NOMO-1 (cell line): ENCODE measurements at regions not wholly inside any gene's neighbourhood (a gene's known extent, or its start where the extent isn't known, plus 50 kb on each side); places are given as distances from the start of the nearest gene placed in this dataset.

ENCODE experiments used
- DNase-seq, 2 experiments: peaks; one replicate each; lab custom pipeline; 2025; ENCODE audit not compliant: unreplicated experiment in 2 of 2; lab: John Stamatoyannopoulos, UW

GRCh38 chr3:78139166-78139565 is 1099.3 kb downstream of the ROBO2 start:
- DNase-seq: no peak

- no peak for DNase-seq
Observed at GRCh38 chr3:78140274-78140673, 1100.4 kb downstream of the ROBO2 start.

GRCh38 chr3:78140866-78141265 is 1101.0 kb downstream of the ROBO2 start:
- DNase-seq: no peak

- DNase-seq: no peak
Observed at GRCh38 chr3:78141269-78141668, 1101.4 kb downstream of the ROBO2 start.

DNA sequence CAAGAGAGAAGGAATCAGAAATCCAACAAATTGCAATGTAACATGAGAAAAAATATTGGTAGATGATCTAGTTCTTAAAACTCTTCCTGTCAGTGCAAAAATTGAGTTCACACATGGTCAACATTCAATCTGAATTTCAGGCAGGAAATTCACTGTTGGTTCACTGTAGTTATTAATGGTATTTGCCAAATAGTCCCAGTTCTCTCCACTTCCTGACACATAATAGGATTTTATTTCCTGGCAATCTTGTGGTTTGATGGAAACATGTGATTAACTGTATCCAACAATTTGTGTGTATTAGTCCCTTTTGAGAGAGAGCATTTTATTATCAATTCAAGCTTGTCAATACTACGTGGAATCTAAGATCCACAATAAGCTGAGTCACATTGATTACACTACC is 1103.1 kb downstream of the ROBO2 start:
- DNase-seq: no peak

DNA sequence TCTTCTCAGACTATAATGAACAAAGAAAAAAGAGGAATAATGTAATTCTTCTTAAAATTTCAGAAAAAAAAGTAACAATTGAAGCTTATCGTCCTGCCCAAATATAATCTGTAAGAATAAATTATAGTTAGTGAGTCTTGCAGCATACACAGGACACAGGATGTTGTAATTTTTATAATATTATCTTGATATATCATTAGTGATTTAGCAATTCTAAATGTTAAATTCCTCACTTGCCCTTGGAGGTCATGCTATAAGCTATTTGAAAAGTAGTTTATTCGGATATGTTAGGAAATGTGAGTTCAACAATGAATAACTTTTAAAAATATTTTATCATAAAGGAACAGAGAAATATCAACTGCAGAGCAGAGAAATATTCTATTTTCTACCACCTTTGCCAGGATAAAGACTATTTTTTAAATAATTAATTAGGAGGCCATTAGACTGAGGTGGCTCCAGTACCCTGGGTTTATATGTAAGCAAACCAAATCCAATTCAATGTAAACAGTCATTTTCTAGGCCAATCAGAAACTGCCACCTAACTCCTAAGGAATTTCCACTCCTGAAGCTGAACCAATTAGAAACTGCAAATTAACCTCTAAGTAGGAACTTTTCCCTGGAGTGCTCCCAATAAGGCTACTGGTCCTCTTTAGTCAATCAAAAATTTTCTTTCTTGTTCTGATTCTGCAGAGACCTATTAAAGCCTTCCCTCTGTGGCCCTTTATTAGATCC is 1109.3 kb downstream of the ROBO2 start:
- no peak for DNase-seq

DNA sequence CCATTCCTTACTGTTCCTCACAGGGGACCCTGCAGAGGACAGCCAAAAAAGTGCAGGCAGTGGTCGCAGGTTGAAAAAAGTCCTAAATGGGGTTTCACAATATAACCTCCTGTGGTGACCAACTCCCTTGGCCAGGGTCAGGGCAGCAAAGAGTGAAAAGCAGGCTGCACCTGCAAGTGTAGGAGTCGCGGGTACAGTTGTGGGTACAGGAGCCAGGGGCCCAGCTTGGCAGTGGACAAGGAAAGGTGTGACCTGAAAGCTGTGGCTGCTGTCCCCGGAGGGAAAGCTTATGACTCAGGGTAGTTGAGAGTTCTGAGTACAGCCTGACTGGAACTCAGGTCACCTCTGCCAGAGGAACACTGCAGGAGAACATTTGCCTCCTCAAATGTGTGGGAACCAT is 1114.1 kb downstream of the ROBO2 start:
- no peak for DNase-seq

DNA sequence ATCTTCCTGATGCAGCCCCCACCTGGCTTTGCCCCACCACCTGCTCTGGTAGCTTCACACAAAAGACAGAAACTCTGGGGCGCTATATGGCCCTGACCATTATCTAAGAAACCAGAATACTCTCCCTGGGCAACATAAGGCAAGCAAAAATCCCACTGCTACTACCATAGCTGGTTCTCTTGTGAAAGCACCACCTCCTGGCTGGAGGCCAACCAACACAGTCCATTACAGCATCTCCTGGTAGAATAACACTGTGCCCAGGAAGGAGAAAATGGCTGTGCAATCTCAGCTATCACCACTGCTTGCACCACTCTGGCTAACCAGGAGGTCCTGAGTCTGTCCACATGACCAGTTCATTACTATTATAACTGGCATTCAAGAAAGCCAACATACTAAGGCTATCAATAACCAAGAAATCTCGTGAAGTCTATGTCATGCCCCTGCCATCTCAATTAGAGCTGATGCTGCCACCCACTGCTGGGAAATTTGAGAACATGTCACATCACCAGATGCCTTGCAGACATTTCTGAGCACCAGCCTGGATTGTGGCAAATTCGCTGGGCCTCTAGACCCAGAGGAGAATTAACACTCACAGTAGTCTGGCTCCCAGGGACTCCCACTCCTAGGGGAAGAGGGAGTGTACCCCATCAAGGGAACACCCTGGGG is 1114.8 kb downstream of the ROBO2 start:
- DNase-seq: no peak

- no peak for DNase-seq
Observed at GRCh38 chr3:78161736-78162135, 1121.8 kb downstream of the ROBO2 start.

- DNase-seq: no peak
Observed at GRCh38 chr3:78163379-78163778, 1123.5 kb downstream of the ROBO2 start.

GRCh38 chr3:78165876-78166275 is 1126.0 kb downstream of the ROBO2 start:
- no peak for DNase-seq

DNA sequence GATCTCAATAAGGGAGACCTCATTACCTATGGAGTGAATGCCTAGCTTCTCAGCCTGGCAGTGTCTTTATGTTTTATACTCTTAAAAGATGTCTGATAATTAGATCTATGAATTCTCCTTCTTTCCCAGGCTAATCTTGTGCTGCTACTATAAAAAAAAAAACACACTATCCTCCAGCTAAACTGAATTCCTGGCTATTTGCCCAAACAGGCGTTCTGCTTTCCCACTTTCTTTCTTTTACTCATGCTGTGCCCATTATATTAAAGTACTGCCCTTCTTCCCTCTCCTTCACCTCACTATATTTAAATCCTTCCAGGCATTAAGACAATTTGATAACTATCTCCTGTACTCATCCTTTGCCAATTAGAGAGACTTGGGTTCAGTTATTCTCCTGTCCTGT is 1134.9 kb downstream of the ROBO2 start:
- DNase-seq: no peak

- no peak for DNase-seq
Observed at GRCh38 chr3:78176869-78177268, 1137.0 kb downstream of the ROBO2 start.

DNA sequence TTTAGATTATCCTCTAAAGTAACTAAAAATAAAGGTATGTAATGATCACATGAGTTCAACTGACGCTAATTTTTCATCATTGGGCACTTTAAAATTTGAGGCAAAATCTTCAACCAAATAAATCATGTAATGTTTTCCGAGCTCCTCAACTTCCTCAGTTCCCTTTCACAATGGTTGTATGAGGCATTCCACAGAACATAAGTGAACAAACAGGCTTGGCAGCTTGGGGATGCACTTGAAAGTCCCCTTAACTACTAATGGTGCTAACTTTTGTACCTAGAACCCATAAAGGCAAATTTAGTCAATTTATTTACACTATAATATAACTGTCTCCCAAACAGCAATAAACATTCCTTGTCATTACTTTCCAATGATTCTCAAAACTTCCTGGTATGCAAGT is 1137.9 kb downstream of the ROBO2 start:
- DNase-seq: no peak

DNA sequence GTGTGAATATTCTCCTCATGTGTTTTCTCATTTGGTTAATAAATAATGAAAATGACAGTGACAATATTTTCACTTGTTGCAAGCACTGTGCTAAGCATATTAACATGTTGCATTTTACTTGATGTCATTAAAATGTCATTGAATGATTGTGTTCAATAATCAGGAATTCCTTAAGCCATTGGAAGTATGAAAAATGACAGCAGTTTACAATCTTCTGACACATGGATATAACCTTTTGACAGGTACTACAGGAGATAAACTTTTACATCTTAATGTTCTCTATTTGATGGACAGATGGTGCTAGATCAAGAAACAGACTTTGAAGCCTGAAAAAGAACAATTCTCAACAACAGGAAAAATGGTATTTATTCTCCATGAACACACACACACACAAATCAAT is 1138.3 kb downstream of the ROBO2 start:
- no peak for DNase-seq

DNA sequence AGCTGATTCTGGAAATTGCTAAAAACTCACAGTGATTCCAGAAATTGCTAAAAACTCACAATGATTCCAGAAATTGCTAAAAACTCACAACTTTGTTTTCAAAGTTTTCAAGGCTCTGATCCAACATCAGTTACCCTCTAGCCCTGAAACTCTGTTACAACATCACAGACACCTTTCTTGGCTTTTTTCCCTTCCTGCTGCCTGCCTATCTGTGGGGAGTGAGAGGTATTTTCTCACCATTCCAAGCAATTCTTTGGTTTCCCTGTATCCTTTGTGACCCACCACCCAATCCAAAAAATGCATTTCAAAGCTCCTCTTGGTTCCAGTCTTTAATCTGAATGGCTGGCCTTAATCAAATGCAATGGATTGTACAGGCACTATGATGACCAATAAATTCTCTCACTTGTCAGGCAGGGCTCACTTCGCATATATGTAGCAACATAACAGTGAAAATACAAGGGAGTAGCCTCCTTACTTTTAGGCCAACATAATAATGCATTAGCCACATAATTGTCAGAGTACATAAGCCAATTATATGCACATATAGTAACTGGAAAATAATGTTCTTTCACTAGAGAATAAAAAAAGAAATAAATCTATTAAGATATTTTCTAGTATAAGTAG is 1139.0 kb downstream of the ROBO2 start:
- DNase-seq: no peak

DNA sequence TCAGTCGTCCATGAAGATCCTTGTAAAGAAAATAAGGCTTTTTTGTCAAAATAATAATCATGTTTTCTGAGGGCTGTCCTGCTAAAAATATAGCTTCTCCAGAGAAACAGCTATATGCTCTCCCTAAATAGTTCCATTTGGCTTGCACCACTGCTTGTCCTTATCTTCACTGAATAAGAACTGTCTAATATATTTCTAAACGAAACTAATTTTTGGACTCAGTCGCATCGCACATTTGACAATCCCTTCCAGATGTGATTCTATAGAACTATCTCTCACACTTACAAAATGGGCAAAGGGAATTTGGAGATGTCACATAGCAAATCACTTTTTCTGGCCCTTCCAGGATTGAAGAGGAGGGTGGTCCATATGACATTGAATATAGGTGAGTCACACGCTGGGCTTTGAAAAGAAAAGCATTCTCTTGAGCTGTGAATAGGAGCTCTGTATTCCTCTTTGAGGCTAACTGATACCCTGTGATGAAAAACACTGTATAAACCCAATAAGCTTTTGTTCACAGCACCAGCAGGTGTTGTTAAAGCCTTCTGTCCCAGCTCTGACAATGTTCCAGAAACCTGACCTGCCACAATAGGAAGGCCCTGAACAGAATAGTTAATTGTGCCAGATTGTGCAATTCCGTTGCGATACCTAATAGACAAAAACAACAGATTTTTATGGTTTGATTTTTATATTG is 1144.2 kb downstream of the ROBO2 start:
- DNase-seq: no peak

GRCh38 chr3:78186404-78186803 is 1146.5 kb downstream of the ROBO2 start:
- DNase-seq: no peak

DNA sequence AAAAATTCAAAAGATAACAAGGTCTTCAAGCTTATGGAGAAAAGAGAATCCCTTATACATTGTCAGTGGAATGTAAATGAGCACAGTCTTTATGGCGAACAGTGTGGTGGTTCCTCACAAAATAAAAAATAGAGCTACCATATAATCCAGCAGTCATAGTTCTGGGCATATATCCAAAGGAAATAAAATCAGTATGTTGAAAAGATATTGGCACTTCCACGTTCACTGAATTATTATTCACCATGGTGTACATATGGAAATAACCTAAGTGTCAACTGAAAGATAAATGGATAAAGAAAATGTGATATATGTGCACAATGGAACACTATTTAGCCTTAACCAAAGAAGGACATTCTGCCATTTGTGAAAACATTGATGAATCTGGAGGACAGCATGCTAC is 1161.2 kb downstream of the ROBO2 start:
- DNase-seq: no peak

- no peak for DNase-seq
Observed at GRCh38 chr3:78204977-78205376, 1165.1 kb downstream of the ROBO2 start.

- no peak for DNase-seq
Observed at GRCh38 chr3:78221300-78221699, 1181.4 kb downstream of the ROBO2 start.

GRCh38 chr3:78221796-78222195 is 1181.9 kb downstream of the ROBO2 start:
- DNase-seq: no peak
